NCI-H82 (cell line): ENCODE measurements at regions not wholly inside any gene's neighbourhood (a gene's known extent, or its start where the extent isn't known, plus 50 kb on each side); places are given as distances from the start of the nearest gene placed in this dataset.
A peak's percentile ranks its signal among the peaks of the same experiment; 100 is the strongest.
"Not testable (repeated sequence)": the region's sequence is repeated elsewhere in the genome, so short reads cannot be mapped to it uniquely, and the experiment has no call there.

Experiments
- DNase-seq: peaks from one replicate; lab custom pipeline; 2025; lab: John Stamatoyannopoulos, UW

DNA sequence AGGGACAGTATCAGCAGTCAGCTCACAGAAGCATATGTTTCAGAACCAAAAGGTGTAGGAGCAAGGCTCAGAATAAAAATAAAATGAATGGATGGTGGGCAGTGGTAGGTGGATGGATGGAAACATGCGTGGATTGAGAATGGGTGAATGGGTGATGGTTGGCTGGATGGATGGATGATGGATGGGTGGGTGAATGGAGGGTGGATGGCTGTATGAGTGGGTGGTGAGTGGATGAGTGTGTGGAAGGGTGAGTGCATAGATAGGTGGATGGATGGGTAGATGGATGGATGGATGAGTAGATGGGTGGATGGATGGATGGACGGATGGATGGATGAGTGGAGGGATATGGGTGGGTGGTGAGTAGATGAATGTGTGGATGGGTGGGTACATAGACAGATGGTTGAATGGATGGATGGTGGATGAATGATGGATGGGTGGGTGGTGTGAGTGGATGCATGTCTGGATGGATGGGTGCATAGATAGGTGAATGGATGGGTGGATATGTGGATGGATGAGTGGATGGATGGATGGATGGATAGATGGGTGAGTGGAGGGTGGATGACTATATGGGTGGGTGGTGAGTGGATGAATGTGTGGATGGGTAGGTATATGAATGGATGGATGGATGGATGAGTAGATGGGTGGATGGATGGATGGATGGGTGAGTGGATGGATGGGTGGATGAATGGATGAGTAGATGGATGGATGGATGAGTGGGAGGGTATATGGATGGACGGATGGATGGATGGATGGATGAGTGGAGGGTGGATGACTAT, 164.2 kb downstream of the C9orf50 start:
- DNase-seq: no peak

DNA sequence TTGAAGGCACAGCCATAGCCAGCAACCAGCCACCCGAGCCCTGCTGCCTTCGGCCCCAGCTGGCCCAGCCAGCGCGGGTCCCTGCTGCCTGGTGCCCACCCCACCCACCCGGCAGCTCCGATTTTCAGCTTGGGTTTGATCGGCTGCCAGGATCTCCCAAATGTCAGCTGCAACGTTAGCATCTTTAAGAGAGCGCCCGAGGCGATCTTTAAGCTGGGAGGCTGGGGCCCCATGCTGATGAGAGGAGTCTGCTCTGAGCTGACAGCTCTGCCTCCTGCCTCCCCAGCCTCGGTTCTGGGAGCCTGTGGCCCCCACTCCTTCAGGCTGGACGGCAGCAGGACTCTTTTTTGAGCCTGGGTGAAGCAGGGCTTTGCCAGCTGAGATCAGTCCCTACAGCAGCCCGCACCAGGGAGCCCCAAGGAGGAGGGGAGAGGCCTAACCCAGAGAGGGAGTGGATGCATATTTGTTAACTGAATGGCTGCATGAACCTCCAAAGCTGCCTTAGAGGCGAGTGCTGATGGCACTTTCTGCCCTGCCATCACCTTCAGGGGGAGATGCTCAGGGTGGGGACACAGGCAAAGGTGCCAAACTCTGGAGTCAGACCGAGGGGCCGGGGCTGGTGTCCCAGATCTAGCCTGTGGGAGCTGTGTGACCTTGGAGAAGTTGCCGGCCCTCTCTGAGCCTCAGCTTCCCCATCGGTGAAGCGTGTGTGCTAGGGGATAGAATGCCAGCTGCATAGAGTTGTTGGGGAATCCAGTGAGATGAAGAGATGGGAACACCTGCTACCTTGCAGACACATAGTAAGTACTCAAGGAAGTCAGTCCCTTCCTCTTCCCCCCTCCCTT, 165.5 kb downstream of the C9orf50 start:
- DNase-seq: no peak

DNA sequence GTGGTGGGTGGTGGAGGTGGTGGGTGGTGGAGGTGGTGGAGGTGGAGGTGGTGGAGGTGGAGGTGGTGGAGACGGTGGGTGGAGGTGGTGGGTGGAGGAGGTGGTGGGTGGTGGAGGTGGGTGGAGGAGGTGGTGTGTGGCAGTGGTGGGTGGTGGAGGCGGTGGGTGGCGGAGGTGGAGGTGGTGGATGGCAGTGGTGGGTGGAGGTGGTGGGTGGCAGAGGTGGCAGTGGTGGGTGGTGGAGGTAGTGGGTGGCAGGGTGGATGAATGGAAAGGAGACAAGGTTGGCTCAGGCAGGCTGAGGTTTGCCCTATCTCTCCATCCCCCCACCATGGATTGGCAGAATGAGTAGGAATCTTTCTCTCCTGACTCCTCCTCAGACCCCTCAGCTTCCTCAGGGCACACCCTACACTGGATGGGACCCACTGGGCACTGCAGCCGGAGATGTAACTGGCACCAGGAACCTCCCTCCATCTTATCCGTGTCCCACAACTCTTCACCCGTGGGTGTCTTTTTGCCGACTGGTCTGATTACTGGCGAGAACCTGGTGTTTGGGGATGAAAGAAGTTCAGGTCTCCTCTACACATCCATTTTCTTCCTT, 166.3 kb downstream of the C9orf50 start:
- no peak for DNase-seq

DNA sequence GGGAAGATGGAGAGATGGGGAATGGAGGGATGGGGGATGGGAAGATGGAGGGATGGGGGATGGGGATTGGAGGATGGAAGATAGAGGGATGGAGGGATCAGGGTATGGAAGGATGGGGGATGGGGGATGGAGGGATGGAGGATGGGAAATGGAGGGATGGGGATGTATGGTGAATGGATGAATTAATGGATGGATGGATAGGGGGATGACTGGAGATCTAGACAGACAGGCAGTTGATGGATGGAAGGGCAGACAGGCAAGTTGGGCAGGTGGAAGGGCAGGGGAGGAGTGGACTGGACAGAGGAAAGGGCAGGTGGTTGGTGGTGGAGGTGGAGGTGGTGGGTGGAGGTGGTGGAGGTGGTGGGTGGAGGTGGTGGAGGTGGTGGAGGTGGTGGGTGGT, 167.2 kb downstream of the C9orf50 start:
- no peak for DNase-seq

DNA sequence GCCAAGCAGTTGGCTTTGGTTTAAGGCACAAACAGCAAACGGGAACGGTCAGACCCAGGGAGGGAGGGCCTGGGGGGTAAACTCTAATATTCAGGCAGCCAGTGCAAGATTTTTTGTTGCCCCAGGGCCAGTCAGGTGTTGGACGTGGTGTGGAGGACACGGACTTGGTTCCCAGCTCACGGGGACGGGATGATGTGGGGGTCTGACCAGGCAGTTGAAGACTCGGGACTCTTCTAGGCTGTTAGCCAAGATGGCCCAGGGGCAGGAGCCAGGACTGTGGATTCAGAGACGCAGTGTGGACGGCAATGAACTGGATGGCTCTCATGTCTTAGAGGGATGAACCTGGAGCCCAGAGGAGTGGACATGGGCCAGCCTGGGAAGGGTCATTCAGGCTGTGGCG, 169.2 kb downstream of the C9orf50 start:
- DNase-seq: no peak

DNA sequence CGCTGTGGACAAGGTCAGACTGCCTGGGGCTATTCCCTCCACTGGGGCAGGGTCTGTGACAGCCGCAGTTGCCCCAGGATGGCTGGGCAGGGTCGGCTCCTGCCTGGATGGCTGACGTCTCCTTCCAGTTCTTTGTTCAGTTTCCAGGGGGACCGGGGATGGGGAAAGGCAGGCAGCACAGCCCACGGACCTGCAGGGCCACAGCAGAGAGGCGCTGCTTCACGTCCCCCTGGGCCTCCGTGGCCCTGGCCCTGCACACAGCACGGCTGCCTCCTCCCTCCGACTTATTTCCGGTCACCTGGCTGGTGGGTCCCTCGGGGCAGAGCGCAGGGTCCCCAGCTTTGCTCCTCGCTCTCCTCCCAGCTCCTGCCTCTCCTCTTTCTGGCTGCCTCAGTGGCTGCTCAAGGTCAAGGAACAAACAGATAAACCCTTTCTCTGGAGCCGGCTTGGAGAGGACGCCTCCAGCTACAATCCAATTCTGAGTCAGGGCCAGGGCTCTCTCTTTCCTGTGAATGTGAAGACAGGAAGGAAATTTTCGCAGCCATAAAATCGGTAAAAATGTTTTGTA, 169.7 kb downstream of the C9orf50 start:
- no peak for DNase-seq

DNA sequence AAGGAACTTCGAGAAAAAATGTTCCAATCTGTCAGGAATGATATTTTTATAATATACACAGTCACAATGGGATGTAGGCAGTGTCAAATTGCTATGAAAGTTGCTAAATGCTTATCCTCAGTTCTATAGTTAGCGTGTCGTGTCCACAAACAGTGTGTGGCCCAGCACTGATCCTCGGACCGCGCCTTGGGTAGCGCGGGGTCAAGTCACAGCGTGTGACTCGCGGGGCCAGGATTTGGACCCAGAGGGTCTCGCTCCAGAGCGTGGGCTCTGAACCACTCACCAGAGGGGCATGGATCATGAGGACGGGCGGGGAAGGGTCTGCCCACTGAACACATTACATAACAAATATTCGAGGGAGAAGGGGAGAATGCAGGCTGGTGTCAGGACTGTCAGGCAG, 171.8 kb downstream of the C9orf50 start:
- DNase-seq: no peak

DNA sequence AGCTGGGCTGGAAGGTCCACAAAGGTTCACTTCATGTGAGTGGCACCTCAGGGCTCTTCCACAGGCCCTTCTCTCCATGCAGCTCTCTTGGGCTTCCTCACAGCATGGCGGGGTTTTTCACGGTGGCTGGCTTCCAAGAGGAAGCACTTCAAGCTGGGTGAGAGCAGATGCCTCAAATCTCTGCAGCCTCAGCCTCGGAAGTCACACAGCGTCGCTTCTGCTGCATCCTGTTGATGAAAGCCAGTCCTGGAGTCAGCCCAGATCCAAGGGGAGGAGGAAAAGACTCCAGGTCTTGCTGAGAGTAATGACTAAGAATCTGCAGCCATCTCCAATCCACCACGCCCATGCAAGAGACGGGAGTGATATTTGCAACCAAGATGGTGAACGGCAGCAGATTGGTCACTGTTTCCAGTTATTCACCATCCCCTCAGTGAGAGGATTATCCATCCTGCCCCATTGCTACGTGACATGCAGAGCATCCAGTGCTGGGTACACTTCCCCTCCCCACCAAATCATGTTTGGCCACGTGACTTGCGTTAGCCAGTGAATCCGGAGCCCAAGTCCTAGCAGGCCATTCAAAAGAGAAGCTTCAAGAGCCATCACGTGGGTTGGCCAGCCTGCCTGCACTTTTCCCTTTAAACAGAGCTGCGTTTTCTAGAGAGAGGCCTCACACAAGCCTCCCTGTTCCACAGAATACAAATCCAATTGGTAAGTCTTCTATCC, 173.9 kb downstream of the C9orf50 start:
- no peak for DNase-seq

DNA sequence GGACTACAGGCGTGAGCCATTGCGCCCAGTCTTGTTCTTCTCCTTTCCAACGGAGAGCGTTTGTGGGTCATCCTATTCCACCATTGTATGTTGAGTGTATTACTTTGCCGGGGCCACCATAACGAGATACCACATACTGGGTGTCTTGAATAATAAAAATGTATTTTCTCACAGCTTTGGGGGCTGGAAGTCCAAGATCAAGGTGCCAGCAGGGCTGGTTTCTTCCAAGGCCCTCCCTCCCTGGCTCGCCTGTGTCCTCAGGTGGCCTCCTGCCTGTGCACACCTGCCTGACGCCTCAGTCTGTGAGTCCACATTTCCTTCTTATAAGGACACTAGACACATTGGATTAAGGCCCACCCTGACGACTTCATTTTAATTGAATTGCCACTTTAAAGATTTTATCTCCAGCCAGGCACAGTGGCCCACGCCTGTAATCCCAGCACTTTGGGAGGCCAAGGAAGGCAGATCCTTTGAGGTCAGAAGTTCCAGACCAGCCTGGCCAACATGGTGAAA, 175.1 kb downstream of the C9orf50 start:
- peak; percentile 25 for DNase-seq

DNA sequence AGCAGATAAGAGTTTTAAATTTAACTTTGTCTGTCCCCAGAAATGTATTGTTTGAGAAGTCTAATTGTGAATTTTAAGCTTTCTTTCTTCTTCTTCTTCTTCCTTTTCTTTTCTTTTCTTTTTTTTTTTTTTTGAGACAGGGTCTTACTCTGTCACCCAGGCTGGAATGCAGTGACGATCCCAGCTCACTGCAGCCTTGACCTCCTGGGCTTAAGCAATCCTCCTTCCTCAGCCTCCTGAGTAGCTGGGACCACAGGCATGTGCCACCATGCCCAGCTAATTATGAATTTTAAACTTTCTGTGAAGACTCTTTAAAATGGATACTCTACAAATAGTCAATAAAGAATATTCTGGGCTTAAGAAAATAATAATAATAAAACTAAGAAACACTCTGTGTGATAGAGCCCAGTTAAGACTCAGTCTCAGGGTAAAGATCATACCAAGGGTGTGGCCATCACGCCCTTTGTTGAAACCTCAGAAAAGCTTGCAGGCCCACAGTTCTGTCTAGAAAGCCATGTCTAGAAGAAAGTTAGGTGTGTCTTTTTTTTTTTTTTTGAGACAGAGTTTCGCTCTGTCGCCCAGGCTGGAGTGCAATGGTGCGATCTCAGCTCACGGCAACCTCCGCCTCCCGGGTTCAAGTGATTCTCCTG, 177.3 kb downstream of the C9orf50 start:
- DNase-seq: not testable (repeated sequence)

DNA sequence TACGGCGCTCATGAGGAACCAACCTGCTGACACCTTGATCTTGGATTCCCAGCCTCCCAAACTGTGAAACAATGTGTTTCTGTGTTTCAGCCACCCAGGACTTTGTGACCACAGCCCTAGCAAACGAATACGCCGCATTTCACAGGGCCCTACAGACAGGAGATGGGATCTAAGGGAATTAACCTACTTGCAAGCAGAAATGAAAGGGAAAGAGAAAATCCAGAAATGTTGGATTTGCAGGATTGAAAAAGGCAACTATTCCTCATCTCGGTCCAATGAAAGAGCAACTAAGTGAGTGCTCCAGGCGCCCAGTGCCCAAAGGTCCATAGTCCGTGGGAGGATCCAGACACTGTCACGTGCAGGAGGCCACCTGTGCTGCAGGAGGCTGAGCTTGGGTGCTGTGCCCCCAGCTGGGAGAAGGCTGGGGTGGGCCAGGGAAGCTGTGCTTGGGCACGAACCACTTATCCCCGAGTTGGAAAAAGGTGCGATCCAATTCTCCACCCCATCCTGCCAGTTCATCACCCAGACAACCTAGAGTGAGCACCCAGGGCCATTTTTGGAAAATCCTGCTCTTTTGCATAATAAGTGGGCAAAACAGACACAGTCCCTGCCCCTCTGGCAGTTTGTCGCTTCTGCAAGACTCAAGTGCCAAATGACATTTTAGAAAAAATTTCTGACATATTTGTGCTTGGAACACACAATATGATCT, 177.9 kb downstream of the C9orf50 start:
- DNase-seq: no peak

DNA sequence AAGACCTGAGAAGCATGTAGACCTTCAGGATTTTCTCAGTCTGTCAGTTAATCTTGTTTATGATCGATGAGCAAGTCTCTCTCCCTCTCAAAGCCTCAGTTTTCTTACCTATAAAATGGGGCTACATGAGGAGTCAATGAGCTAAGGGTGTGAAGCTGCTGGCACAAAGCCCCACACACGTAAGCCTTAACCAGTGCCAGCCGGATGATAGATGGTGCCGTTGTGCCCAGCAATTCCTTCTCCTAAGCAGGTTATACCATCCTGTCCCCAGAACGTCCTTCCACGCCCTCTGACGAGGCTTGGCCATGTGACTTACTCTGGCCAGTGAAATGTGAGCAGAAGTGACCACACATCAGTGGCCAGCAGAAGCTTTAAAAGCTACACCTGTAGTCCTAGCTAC, 179.0 kb downstream of the C9orf50 start:
- no peak for DNase-seq

DNA sequence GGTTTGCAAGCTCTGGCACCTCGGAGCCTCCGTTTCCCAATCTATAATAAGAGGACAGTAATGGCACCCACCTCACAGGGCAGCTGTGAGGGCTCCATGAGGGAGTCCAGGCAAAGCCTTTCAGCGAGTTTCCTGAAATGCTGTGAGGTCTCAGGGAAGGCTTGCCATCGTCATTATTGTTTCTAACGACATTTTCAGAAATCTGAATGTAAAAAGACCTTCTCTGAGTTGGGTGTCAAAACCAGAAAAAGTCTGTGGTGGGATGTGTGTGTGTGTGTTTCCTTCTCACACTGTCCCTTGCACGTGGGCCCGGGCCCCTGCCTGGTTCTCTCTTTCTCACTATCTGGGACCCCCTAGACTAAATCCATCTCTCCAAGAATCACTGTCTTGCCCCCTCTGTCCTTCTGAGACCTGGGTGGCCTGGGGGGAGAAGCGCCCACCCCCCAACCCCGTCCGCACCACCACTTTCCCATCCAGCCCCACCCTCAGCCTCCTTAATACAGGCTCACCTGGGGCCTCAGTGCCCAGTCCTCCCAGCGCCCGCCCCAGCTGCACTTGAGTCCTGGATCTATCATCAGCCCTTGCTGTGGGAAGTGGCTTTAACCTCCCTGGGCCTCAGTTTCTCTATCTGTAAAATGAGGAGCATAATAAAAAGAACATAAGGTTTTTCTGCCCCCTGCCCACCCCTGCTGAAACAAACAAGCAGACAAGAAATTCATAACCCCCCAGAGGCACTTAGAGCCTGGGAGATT, 180.3 kb downstream of the C9orf50 start:
- no peak for DNase-seq

DNA sequence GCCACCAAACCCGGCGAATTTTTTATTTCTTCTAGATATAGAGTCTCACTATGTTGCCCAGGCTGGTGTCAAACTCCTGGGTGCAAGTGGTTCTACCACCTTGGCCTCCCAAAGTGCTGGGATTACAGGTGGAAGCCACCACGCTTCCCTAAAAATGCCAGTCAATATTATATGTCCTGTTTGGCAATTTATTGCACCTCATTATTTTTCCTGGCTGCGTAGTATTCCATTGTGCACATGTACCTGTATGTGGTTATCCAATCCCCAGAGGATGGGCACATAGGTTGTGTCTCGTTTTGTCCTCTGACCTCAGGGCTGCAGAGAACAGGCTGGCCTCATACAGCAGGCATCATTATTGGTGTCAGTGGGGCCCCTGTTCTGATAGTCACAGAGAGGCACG, 181.7 kb downstream of the C9orf50 start:
- no peak for DNase-seq

DNA sequence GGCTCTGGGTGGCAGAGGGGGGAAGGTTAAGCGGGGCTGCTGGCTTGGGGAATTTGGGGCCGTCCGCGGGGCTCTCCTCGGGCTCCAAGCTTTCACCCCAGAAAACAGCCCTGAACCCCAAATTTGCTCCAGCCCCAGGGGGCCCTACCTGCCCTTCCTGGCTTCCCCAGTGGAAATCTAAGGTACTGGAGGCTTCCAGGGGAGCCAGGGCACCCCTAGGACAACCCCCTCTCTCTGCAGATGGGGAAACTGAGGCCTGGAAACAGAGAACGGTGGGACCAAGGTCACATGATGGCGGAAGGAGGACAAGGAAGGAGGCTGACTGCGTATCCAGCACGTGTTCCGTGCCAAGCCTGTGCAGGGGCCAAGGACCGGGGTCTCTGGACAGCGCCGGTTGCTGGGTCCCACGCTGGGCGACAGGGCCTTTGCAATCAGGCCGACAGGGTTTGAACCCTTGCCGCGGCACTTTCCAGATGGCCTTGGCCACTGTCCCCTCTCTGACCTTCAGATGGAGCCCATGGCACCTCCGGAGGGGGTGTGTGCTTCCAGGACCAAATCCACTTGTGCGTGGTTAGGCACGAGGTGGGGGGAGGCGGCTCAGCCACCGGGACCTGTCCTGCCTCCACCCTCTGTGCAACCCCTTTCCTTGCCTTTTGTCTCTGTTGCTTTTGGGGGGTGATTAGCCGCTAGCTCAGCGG, 183.1 kb downstream of the C9orf50 start:
- peak; percentile 50 for DNase-seq

DNA sequence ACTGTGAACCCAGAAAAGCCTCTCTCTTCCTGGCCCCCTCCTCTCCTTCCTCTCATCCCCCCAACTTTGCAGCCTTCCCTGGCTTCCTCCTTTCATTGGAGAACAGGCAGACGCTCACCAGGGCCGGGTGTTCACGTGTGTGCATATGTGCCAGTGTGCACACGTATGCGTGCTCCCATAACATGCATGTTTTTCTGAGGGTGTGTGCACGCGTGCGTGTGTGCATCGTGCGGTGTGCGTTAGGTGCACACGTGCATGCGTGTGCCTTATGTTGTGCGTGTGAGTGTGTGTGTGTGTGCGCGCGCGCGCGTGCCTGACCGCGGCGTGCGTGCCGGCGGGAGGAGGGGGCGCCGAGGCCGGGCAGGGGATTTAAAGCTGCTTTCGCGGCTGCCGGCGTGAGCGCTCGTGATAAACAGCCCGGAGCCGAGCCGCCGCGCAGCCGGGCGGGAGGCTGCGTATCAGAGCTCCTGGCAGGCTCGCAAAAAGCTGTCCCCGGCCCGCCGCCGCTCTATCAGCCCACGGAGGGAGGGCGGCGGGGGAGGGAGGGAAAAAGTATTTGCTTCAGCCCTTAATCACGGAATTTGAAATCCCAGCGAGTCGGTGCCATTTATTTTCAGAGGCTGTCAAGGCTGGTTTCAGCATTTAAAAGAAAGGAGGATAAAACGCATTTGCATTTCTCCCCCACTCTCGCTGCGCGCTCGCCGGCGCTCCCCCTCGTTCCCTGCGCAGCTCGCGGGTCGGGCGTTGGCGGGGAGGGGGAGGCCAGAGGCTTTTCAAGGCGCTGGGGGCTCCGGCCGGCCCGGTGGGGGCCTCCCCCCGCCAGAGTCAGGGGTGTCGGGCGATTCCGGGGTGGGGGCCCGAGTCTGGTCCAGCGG, 183.9 kb downstream of the C9orf50 start:
- DNase-seq: peak; percentile 83

DNA sequence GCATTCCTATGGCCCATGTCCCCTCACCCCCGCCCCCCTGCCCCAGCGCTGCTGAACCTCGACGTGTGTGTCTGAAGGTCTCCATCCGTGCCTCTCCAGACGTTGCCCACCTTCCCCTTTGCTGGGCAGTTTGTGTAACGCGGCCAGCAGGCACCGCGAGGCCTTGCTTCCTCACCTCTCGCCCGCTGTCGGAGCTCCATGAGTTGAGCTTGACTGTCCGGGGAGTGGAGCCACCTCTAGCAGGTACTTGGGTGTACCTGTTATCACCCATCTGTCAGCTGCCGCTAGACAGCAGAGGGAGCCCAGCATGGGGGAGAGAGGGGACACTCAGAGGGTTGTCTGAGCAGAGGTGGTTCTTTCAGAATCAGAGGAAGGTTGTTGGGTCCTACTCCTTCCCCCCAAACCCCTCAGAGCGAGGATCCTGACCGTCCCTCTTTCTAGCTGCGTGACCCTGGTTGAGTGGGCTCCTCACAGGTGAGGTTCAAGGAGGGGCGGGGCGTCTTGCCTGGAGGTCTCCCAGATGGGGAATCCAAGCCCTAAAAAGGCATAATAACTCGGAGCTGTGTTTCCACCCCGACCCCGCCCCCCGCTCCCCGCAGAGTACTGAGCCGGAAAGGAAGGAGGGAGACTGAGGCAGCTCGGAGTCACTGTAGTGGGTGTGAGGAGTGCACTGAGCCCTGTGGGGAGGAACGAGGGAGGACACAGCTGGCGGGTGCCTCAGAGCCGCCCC, 184.7 kb downstream of the C9orf50 start:
- no peak for DNase-seq

DNA sequence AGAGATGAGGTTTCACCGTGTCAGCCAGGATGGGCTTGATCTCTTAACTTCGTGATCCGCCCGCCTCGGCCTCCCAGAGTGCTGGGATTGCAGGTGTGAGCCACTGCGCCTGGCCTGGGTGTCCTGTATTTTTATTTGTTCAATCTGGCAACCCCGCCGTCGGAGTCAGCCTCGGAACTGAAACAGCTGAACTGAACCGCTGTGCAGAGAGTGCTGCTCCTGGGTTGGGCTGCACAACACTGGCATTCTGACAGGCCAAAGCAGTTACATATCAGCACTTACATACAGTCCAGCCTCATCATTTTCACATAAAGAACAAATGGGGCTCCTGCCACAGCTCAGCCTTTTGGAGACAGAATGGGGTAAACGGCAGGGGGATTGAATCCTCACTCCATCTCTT, 185.6 kb downstream of the C9orf50 start:
- DNase-seq: no peak
